NCI-H2196 (cell line): ENCODE measurements at regions not wholly inside any gene's neighbourhood (a gene's known extent, or its start where the extent isn't known, plus 50 kb on each side); places are given as distances from the start of the nearest gene placed in this dataset.
"Not testable (repeated sequence)": the region's sequence is repeated elsewhere in the genome, so short reads cannot be mapped to it uniquely, and the experiment has no call there.

Source experiments
- DNase-seq: peaks from one replicate; lab custom pipeline; 2025; ENCODE audit not compliant: unreplicated experiment; lab: John Stamatoyannopoulos, UW

- DNase-seq: no peak
These were observed 806.3 kb downstream of the DIPK2A start for GRCh38 chr3:144777906-144778305.

GRCh38 chr3:144791034-144791433 is 819.4 kb downstream of the DIPK2A start:
- no peak for DNase-seq

- no peak for DNase-seq
These were observed 830.3 kb downstream of the DIPK2A start for GRCh38 chr3:144801890-144802289.

GRCh38 chr3:144809380-144809779 is 837.8 kb downstream of the DIPK2A start:
- no peak for DNase-seq

GRCh38 chr3:144810160-144810559 is 838.5 kb downstream of the DIPK2A start:
- DNase-seq: no peak

- no peak for DNase-seq
These were observed 844.0 kb downstream of the DIPK2A start for GRCh38 chr3:144815655-144816054.

- no peak for DNase-seq
These were observed 844.7 kb downstream of the DIPK2A start for GRCh38 chr3:144816323-144816722.

GRCh38 chr3:144818973-144819372 is 847.4 kb downstream of the DIPK2A start:
- no peak for DNase-seq

GRCh38 chr3:144820232-144820631 is 848.6 kb downstream of the DIPK2A start:
- not testable (repeated sequence) for DNase-seq

- DNase-seq: no peak
These were observed 849.1 kb downstream of the DIPK2A start for GRCh38 chr3:144820726-144821125.

- no peak for DNase-seq
These were observed 850.0 kb downstream of the DIPK2A start for GRCh38 chr3:144821583-144821982.

GRCh38 chr3:144822671-144823070 is 851.0 kb downstream of the DIPK2A start:
- DNase-seq: no peak

- no peak for DNase-seq
These were observed 860.5 kb downstream of the DIPK2A start for GRCh38 chr3:144831955-144832716.

- DNase-seq: no peak
These were observed 868.4 kb downstream of the DIPK2A start for GRCh38 chr3:144839991-144840390.

- no peak for DNase-seq
These were observed 869.2 kb downstream of the DIPK2A start for GRCh38 chr3:144840866-144841265.

GRCh38 chr3:144843099-144843498 is 871.5 kb downstream of the DIPK2A start:
- DNase-seq: no peak

GRCh38 chr3:144852999-144853398 is 881.4 kb downstream of the DIPK2A start:
- no peak for DNase-seq

GRCh38 chr3:144854020-144854419 is 882.4 kb downstream of the DIPK2A start:
- DNase-seq: not testable (repeated sequence)

- DNase-seq: no peak
These were observed 887.5 kb downstream of the DIPK2A start for GRCh38 chr3:144859161-144859560.

- no peak for DNase-seq
These were observed 893.0 kb downstream of the DIPK2A start for GRCh38 chr3:144864646-144865045.

GRCh38 chr3:144865948-144866347 is 894.3 kb downstream of the DIPK2A start:
- no peak for DNase-seq

GRCh38 chr3:144866476-144866875 is 894.9 kb downstream of the DIPK2A start:
- no peak for DNase-seq

GRCh38 chr3:144868506-144868905 is 896.9 kb downstream of the DIPK2A start:
- DNase-seq: no peak
